ENCODE measurements at regions not wholly inside any gene's neighbourhood (a gene's known extent, or its start where the extent isn't known, plus 50 kb on each side); places are given as distances from the start of the nearest gene placed in this dataset.

- DNase-seq: no peak
Measured at GRCh38 chr4:182174979-182175378, 68.2 kb upstream of the TENM3 start.

- no peak for DNase-seq
Measured at GRCh38 chr4:182175788-182176519, 67.2 kb upstream of the TENM3 start.

DNA sequence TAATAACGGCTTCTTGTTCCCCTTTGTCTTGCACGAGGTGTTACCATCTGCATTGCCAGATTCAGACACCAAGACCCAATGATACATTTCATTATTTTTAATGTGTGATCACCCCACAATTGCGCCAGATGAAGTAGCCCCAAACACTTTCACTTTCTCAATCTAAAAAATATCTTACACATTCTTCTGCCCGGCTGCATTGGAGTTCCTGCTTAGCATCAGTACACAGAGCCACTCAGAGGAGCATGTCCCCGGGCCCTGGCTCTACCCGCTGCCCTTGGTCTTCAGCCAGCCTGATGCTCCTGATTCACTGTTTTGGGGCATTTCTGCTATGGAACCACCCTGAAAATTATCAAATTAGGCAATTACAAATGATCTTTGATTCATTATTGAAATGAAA is 66.0 kb upstream of the TENM3 start:
- no peak for DNase-seq

GRCh38 chr4:182179105-182179504 is 64.1 kb upstream of the TENM3 start:
- no peak for DNase-seq

GRCh38 chr4:182179751-182180150 is 63.5 kb upstream of the TENM3 start:
- DNase-seq: no peak

- no peak for DNase-seq
Measured at GRCh38 chr4:182185491-182185890, 57.7 kb upstream of the TENM3 start.

GRCh38 chr4:182187674-182188073 is 55.5 kb upstream of the TENM3 start:
- DNase-seq: no peak

- no peak for DNase-seq
Measured at GRCh38 chr4:182188622-182189021, 54.6 kb upstream of the TENM3 start.

DNA sequence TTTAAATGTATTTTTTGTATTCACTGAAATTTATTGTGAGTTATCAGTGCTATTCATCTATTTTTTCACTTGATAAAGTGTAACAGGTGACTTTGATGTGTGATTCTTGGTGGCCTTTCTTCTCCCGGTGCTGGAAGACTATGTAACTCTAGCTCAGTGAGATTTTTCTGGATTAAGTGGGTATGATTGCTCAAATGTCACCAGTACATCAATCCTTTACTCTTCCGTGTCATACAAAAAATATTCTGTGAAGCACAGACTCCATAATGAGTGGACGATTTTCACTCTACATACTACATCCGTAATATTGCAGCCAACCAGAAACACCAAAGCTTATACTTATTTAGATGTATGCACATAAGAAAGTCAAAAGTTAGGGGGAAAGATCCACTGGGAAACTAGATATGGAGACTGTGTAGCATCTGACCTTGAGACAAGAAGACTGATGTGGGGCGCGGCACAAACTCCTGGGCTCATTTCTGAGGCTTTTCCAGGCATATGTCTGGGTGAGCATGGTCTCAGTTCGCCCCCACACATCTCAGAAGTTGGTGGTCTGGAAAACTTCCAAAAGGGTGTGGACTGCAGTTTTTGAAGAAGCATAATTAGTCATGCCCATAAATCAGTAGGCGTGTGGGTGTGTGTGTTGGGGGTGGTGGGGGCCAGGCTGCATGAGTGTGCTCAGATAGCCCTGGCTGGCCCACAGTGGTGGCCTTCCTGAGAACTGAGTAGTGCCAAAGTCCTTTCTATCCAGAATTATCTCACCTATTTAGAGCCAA is 53.9 kb upstream of the TENM3 start:
- DNase-seq: no peak

- no peak for DNase-seq
Measured at GRCh38 chr4:182190306-182190705, 52.9 kb upstream of the TENM3 start.

GRCh38 chr4:182192511-182193181 is 50.6 kb upstream of the TENM3 start:
- no peak for DNase-seq

DNA sequence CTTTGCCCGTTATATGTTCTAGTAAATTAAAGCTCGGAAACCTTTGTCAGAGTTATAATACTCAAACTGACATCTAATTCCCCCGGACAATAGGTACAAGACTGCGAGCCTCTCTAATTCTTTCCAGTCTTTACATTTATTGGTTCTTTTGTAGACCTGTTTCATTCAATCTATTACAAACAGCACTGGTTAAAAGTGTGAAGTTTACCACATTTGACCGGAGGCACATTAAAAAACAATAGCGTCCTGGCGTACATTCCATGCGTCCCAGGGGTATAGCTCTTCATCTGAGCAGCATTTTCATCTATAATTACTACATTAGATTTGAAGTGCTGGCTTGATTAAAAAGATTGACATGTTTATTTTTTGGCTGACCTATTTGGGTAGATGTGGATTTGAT is 49.9 kb upstream of the TENM3 start:
- DNase-seq: no peak

Measured in activated T-cell treated with anti-CD3 and anti-CD28 coated beads for 4 hours (primary cell).